Kidney (tissue), 13 donors: ENCODE measurements at regions not wholly inside any gene's neighbourhood (a gene's known extent, or its start where the extent isn't known, plus 50 kb on each side); places are given as distances from the start of the nearest gene placed in this dataset.

Experiments used
- DNase-seq, 5 donors: peaks; one replicate each; pipeline ENCODE4 v3.0.0-alpha.2; 2013 to 2020
- FAIRE-seq: peaks from 2 replicates; lab custom pipeline; 2012; peaks lifted over from hg19 to GRCh38; lab: Jason Lieb, UNC
- H3K27ac ChIP-seq, 2 donors: one replicate each; pipeline ENCODE4 v1.7.0; 2013; ENCODE audit warnings: low read depth in 2 of 2, low read length in 2 of 2, inconsistent platforms in 1 of 2
- H3K27me3 ChIP-seq: one replicate; pipeline ENCODE4 v1.7.1; 2013; ENCODE audit warnings: low read length, inconsistent platforms; ENCODE audit not compliant: control insufficient read depth, insufficient read depth
- H3K36me3 ChIP-seq, 3 donors: one replicate each; pipeline versions ENCODE4 v1.7.0 to v1.7.1; 2013; ENCODE audit warnings: low read length in 3 of 3, control low read depth in 1 of 3, inconsistent platforms in 1 of 3; ENCODE audit not compliant: insufficient read depth in 3 of 3, control insufficient read depth in 2 of 3
- H3K4me1 ChIP-seq, 3 donors: one replicate each; pipeline versions ENCODE4 v1.7.0 to v1.7.1; 2013; ENCODE audit warnings: low read length in 3 of 3, inconsistent platforms in 1 of 3, low read depth in 1 of 3; ENCODE audit not compliant: control insufficient read depth in 2 of 3, insufficient read depth in 2 of 3
- H3K4me3 ChIP-seq, 3 donors: one replicate each; pipeline versions ENCODE4 v1.7.0 to v1.8.1; 2013; ENCODE audit warnings: low read length in 3 of 3, control low read depth in 1 of 3, inconsistent platforms in 1 of 3
- H3K9ac ChIP-seq, 3 donors: one replicate each; pipeline versions ENCODE4 v1.7.0 to v1.7.1; 2013; ENCODE audit warnings: low read length in 3 of 3, control low read depth in 1 of 3, inconsistent platforms in 1 of 3
- H3K9me3 ChIP-seq, 3 donors: one replicate each; pipeline versions ENCODE4 v1.7.0 to v1.7.1; 2013; ENCODE audit warnings: low read length in 3 of 3, control low read depth in 1 of 3, inconsistent platforms in 1 of 3; ENCODE audit not compliant: control insufficient read depth in 2 of 3, insufficient read depth in 1 of 3
- CTCF ChIP-seq: IDR thresholded peaks from 3 replicates; pipeline ENCODE4 v1.5.1; 2012; ENCODE audit warnings: mild to moderate bottlenecking, moderate library complexity, borderline replicate concordance; ENCODE audit not compliant: insufficient read depth; ENCODE audit errors: extremely low read depth
- intact Hi-C: fragments of 100-400 bp; cut with DNase I; formaldehyde crosslinking; loops from one replicate; pipeline ENCODE4 v1.11.1; 2022
- donor health status: control.
- donor health status: control.
- donor health status: control.
- donor health status: control.
- donor health status: control.
- donor health status: DM: yes; HTN: yes; CAD: no.
- donor health status: Normal renal cell carcinoma (clear cell type).

GRCh38 chr12:58105225-58106119 lies 164.1 kb downstream of the ATP23 start:
- TF ChIP-seq CTCF: no peak
- Histone ChIP-seq H3K36me3 (no peaks in the 10 kb centered on the region), H3K27me3 (no peaks in the 10 kb centered on the region), H3K4me3 (no peak overlapping the region), H3K27ac (no peak overlapping the region), H3K9me3 (peaks cover 0 to 3% (median 0%) of the 10 kb centered on the region in 3 donors), H3K9ac (no peak overlapping the region), H3K4me1 (no peaks in the 10 kb centered on the region)
- intact Hi-C loops: no loop called here
- DNase-seq: no peak
- no peak for FAIRE-seq

- H3K9me3 ChIP-seq: peaks cover 0 to 3% (median 0%) of the 10 kb centered on the region in 3 donors
- H3K27me3 ChIP-seq: no peaks in the 10 kb centered on the region
- no peak for TF ChIP-seq CTCF
- H3K36me3 ChIP-seq: no peaks in the 10 kb centered on the region
- H3K4me3 ChIP-seq: no peak overlapping the region
- H3K4me1 ChIP-seq: no peaks in the 10 kb centered on the region
- DNase-seq (no peak), FAIRE-seq (no peak)
- no peak overlapping the region for H3K9ac ChIP-seq
- no peak overlapping the region for H3K27ac ChIP-seq
- intact Hi-C loops: no loop called here
Measured at GRCh38 chr12:58106195-58106594, 164.8 kb downstream of the ATP23 start.

- DNase-seq (no peak), FAIRE-seq (no peak)
- intact Hi-C loops: no loop called here
- no peaks in the 10 kb centered on the region for H3K4me1 ChIP-seq
- H3K27ac ChIP-seq: no peak overlapping the region
- H3K9ac ChIP-seq: no peak overlapping the region
- H3K9me3 ChIP-seq: no peaks in the 10 kb centered on the region
- H3K4me3 ChIP-seq: no peak overlapping the region
- H3K27me3 ChIP-seq: no peaks in the 10 kb centered on the region
- H3K36me3 ChIP-seq: no peaks in the 10 kb centered on the region
- no peak for TF ChIP-seq CTCF
Measured at GRCh38 chr12:58117201-58117600, 175.8 kb downstream of the ATP23 start.
